ENCODE measurements at regions not wholly inside any gene's neighbourhood (a gene's known extent, or its start where the extent isn't known, plus 50 kb on each side); places are given as distances from the start of the nearest gene placed in this dataset.
"Not testable (repeated sequence)": the region's sequence is repeated elsewhere in the genome, so short reads cannot be mapped to it uniquely, and the experiment has no call there.

DNA sequence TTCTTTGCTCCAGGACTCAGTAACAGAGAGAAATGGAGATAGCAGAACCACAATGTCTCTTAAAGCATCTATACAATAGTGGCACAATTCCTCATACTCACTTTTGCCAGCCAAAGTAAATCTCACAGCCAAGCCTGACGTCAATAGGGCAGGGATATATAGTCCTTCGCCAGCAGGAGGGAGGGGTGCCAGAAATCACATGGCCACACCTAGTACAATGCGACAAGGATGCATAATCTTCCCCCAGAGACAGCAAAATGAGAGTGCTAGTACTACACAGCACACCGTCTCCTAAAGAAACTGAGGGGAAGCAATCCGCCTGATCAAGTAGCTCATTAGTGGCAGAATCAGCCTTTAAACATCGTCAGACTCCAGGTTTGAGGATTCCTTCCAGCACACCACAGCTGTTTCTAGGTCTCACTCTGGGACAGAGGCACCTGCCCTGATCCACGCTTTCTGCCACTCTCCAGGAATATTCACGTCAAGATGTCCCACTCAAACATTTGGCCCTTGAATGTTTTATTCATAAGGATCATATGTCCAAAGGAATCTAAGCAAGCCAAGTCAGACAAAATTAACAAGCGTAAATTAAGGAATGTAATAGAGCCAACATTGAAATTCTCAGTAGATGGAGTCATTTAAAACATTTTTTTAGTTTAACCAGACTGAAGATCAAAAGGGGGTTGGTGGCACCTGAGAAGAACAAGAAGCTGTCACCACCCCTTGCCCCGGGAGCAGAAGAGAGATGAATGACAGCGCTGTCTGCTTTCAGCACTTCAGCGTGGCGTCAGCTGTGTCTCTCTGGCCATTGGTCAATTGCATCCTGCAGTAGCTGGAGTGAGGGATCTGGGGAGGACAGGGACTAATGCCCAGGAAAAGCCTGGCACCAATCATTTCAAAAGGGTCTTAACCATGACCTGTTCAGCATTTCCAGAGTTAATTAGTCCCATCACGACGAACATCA lies 63.5 kb upstream of the SERP2 start:
- TF ChIP-seq, protein P1, sequence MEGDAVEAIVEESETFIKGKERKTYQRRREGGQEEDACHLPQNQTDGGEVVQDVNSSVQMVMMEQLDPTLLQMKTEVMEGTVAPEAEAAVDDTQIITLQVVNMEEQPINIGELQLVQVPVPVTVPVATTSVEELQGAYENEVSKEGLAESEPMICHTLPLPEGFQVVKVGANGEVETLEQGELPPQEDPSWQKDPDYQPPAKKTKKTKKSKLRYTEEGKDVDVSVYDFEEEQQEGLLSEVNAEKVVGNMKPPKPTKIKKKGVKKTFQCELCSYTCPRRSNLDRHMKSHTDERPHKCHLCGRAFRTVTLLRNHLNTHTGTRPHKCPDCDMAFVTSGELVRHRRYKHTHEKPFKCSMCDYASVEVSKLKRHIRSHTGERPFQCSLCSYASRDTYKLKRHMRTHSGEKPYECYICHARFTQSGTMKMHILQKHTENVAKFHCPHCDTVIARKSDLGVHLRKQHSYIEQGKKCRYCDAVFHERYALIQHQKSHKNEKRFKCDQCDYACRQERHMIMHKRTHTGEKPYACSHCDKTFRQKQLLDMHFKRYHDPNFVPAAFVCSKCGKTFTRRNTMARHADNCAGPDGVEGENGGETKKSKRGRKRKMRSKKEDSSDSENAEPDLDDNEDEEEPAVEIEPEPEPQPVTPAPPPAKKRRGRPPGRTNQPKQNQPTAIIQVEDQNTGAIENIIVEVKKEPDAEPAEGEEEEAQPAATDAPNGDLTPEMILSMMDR (IDR thresholded peaks at IDR 0.05) = no peak
- DNase-seq = peak; percentile 89
- intact Hi-C loops (cut with DNase I) = no loop called here

DNA sequence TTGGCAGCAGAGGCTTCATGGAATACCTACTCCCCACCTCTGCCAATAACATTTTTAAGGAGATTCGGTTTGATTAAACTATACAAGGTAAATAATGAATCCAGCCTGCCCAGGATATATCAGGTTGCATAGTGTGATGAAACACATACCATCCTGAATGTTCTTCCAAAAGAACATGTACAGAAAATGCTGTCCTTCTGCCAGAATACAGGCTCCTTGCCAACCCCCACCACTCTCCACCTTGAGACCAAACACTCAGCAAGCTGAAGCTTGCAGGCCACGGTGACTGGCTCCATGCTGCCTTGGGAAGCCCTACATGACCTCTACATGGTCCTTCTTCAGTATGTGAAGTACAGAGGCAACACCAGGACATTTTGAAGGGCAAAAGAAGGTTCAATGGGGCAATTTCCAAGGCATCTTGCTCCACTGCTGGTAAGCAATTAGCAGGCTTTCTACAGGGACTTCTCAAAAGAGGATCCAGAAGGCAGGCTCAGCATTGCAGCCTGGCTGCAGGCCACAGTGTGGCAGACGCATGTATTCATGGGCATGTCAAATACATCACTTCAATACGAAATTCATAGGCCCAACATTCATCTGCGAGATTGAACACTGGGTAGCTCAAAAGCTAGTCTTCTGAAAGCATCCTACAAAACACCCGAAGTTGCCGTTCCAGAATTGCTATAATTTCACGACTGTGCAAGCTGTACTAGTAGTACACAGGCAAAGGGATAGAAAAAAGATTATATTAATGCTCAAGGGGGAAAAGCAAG lies 62.4 kb upstream of the SERP2 start:
- Histone ChIP-seq H3K27me3 (no peaks in the 10 kb centered on the region), H3K9me3 (no peaks in the 10 kb centered on the region), H3K9ac (ENCODE audit: low read depth in 2 of 2, low read length in 2 of 2) (no peak overlapping the region), H3K36me3 (no peaks in the 10 kb centered on the region), H3K4me3 (no peak overlapping the region), H3K27ac (no peak overlapping the region), H3K4me1 (peaks cover 7% of the 10 kb centered on the region)
- TF ChIP-seq, protein P1 (IDR thresholded peaks at IDR 0.05) = no peak
- intact Hi-C loops (cut with DNase I) = no loop called here
- no peak for DNase-seq

More for the DNA sequence above, 63.5 kb upstream of the SERP2 start:
- peak overlapping the region in 1 of 2 donors; percentile 43 for H3K9ac ChIP-seq (ENCODE audit: low read depth in 2 of 2, low read length in 2 of 2)
- H3K9me3 ChIP-seq = no peaks in the 10 kb centered on the region
- H3K4me3 ChIP-seq = no peak overlapping the region
- H3K27ac ChIP-seq = peak overlapping the region; percentile 44
- H3K27me3 ChIP-seq = no peaks in the 10 kb centered on the region
- H3K4me1 ChIP-seq = peaks cover 15% of the 10 kb centered on the region
- H3K36me3 ChIP-seq = no peaks in the 10 kb centered on the region

DNA sequence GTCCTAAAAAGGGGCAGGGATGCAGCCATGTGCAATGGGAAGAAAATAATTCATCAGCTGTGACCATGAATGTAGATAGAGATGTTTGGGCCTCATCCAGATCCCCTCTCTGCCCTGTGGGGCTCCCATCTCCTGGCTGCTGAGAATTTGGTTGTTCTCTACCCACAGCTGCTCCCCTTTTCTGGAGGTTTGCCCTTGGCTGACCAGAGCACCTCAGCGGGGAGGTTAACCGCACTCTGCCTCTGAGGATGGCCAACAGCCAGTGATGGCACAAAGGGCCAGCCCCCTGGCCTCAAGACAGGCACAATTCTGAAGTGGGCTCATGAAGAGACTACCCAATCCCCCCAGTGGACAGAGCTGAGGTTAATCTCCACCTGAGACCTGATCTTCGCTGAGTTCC lies 61.5 kb upstream of the SERP2 start:
- H3K27me3 ChIP-seq = no peaks in the 10 kb centered on the region
- intact Hi-C loops (cut with DNase I) = no loop called here
- peaks cover 3% of the 10 kb centered on the region for H3K4me1 ChIP-seq
- no peaks in the 10 kb centered on the region for H3K36me3 ChIP-seq
- no peak overlapping the region for H3K4me3 ChIP-seq
- TF ChIP-seq, protein P1 (IDR thresholded peaks at IDR 0.05) = no peak
- no peak overlapping the region for H3K9ac ChIP-seq (ENCODE audit: low read depth in 2 of 2, low read length in 2 of 2)
- DNase-seq = no peak
- no peak overlapping the region for H3K27ac ChIP-seq
- H3K9me3 ChIP-seq = no peaks in the 10 kb centered on the region

DNA sequence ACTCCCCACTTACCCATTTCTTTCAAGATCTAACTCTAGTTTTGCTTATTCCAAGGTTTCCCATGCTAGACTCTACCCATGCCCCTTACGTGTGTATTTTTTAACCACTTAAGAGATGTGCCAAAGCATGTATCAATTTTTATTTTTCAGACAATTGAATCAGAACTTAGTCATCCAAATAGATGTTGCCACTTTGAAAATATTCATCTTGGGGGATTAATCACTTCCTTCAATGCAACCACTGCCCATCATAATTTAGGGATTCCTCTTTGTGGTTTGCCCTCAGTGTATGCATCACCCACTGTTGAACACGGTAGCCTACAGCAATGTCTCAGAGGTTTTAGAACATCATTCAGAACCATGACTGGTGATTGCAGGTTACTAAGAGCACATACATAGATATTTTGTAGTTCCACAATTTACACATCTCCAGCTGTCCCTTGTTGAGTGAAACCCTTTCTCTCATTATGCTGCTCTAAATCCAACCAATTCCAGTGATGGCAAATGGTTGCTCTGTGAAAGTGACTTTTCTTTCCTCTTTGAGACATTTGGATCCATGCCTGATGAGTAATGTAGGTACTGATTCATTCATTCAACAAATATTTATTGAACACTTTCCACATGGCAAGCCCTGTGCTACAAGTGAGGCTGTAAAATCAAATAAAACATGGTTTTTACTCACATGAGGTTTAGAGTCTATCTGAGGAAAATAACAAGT lies 60.6 kb upstream of the SERP2 start:
- intact Hi-C loops (cut with DNase I) = no loop called here
- Histone ChIP-seq H3K9ac (ENCODE audit: low read depth in 2 of 2, low read length in 2 of 2) (no peak overlapping the region), H3K27me3 (no peaks in the 10 kb centered on the region), H3K36me3 (no peaks in the 10 kb centered on the region), H3K4me3 (no peak overlapping the region), H3K27ac (peak overlapping the region; percentile 70), H3K9me3 (no peaks in the 10 kb centered on the region), H3K4me1 (peaks cover 3% of the 10 kb centered on the region)
- TF ChIP-seq, protein P1 (IDR thresholded peaks at IDR 0.05) = no peak
- peak; percentile 6 for DNase-seq

DNA sequence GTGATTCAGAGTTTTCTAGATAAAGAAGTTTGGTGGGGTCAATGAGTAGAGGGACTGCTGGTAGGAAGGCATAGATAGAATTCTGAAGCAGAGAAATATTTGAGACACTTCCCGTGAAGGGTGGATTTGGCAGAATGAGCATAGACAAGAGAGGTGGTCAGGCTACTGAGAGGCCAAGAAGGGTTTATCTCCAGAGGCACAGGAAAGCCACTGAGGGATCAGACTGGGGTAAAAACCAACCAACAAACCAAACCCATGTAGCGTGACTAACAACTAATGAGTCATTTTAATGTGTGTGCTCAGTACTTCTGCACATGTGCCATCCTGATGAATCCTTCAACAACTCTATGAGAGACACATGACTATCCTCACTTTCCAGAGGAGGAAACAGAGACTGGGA lies 60.0 kb upstream of the SERP2 start:
- Histone ChIP-seq H3K4me3 (no peak overlapping the region), H3K36me3 (no peaks in the 10 kb centered on the region), H3K27me3 (no peaks in the 10 kb centered on the region), H3K27ac (peak overlapping the region; percentile 70), H3K4me1 (peaks cover 3% of the 10 kb centered on the region), H3K9ac (ENCODE audit: low read depth in 2 of 2, low read length in 2 of 2) (no peak overlapping the region), H3K9me3 (no peaks in the 10 kb centered on the region)
- DNase-seq = no peak
- TF ChIP-seq, protein P1 (IDR thresholded peaks at IDR 0.05) = no peak
- intact Hi-C loops (cut with DNase I) = no loop called here

DNA sequence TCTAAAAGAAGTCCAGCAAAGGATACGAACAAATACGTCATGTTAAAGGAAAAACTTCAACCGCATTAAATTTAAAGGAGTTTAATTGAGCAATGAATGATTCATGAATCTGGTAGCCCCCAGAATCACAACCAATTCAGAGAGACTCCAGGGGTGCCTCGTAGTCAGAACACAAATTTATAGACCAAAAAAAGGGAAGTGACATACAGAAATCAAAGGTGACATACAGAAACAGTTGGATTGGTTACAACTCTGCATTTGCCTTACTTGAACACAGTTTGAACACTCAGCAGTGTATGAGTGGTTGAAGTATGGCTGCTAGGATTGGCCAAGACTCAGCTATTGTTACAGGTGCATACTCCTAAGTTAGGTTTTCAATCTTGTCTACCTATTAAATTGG lies 59.5 kb upstream of the SERP2 start:
- intact Hi-C loops (cut with DNase I); H3K4me1 ChIP-seq; H3K27me3 ChIP-seq: not testable (repeated sequence)

More for the DNA sequence above, 59.5 kb upstream of the SERP2 start:
- not testable (repeated sequence) for H3K36me3 ChIP-seq; H3K9ac ChIP-seq (ENCODE audit: low read depth in 2 of 2, low read length in 2 of 2); DNase-seq; H3K4me3 ChIP-seq; H3K9me3 ChIP-seq
- peak overlapping the region; percentile 70 for H3K27ac ChIP-seq
